Hematopoietic multipotent progenitor cell treated with erythropoietin and hydrocortisone succinate and interleukin-3 and kit ligand, for 6 days (in vitro differentiated cells): ENCODE measurements at regions not wholly inside any gene's neighbourhood (a gene's known extent, or its start where the extent isn't known, plus 50 kb on each side); places are given as distances from the start of the nearest gene placed in this dataset.

Experiments used
- DNase-seq: peaks from one replicate; pipeline ENCODE4 v3.0.0-alpha.2; 2015

DNA sequence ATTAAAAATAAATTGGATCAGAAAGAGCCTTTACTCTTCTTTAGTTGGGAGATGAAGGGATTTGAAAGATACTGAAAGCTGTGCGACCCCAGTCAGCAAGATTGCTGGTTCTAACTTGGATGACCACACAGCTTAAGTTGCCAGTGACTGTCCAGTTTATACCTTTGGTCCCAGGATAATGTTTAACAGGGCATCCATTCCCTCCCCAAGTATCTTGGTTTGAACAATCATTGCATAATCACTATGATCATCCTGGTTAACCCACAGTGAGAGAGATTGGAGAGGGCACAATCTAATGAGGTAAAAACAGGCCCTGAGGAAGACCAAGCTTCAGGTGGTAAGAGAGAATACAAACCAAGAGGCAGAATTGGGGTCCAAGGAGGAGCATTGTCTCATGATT lies 798.3 kb downstream of the MAFB start:
- DNase-seq = no peak

DNA sequence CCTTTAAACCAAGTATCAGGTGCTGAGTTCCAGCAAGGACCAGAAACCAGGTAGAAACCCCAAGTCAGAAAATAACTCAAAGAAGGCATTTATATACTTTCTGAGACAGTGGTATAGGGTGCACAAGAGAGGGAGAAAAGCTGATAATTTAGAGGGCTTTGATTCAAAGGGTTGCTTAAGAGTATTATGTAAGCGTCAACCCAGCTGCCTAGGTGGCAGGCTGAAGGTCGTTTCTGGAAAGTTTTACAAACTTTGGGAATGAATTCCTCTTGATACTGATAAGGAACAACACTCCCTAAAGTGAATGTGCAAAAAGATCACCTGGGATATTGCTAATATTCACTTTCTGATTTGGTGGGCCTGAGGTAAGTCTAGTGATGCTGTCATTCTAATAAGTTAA lies 800.7 kb downstream of the MAFB start:
- no peak for DNase-seq

DNA sequence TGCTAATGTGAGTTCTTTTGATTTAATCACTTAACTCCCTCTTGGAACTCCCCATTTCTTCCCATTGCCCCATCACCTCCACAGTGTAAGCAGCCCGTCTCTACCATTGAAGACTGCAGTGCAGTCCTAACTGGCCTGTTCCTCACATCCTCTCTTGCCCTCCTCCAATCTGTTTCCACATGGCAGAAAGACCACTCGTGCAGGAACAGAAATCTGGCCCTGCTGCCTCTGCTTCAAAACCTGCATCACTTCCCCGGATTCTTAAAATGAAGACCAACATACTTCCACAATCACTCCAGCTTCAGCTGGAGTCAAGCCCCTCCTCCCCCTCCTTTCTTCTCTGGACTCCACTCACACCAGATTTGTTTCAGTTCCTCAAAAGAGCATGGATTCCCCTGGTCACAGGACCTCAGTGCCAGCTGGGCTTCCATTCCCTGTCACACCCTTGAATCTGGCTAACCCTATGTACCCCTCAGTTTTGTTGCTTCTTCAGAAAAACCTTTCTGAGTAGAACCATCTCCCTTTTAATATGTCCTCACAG lies 802.3 kb downstream of the MAFB start:
- no peak for DNase-seq

DNA sequence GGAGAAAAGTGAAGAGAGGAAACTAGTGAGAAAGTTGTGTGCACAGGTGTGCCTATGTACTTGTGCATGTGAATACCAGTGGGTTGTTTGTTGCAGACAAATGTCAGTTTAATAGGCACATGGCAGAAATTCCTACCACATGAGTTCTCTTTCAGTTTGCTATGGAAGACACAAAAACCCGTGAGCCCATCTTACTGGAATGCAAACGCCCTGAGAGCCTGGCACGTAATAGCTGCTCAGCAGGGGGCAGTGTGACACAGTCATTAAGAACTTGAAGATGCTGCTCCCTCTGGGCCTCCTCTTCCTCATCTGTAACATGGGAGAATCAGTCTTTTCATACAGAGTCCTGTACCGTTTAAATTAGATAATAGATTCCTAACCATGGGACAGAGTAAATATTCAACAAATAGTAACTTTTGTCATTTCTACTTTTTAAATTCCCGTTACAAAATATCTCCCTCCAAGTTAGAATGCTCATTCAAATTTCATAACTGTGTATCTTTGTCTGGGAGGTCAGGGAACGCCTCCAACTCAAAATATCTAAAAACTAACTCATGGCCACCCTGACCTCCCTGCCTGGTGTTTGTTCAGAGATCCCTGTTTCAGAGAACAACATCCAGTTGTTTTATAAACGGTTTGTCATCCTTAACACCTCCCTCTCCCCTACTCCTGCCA lies 802.9 kb downstream of the MAFB start:
- DNase-seq = peak; percentile 61

DNA sequence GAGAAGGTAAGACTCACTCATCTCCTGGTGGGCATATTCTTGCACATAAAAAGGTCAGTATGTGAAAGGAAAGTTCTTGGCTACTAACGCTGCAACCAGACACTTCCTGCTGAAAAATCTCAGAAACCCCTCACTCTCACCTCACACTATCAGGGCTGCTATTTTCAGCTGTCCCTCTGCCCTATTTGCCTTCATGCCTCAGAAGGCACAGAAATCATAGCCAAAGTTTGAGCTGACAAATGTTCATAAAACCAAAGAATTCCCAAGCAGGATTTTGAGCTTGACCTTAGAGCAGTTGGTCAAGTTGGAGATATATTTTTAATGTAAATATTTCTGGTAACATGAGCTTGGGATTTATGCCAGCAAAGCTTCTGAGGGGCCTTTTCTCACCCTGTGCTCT lies 806.2 kb downstream of the MAFB start:
- DNase-seq = no peak

DNA sequence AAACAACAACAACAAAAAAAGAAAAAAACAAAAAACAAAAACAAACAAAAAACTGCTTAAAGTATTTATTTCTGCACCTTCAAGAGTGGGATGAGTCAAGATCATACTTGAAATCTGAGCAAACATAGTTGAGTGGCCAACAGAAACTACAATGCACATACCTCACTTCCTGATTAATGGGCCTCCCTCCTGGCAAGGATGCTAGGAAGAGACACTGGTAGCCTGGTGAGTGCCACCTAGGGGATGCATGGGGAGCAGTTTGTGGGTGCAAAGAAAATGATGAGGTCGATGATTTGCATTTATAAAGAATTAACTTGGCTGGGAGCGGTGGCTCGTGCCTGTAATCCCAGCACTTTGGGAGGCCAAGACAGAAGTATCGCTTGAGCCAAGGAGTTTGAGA lies 808.1 kb downstream of the MAFB start:
- peak; percentile 3 for DNase-seq

DNA sequence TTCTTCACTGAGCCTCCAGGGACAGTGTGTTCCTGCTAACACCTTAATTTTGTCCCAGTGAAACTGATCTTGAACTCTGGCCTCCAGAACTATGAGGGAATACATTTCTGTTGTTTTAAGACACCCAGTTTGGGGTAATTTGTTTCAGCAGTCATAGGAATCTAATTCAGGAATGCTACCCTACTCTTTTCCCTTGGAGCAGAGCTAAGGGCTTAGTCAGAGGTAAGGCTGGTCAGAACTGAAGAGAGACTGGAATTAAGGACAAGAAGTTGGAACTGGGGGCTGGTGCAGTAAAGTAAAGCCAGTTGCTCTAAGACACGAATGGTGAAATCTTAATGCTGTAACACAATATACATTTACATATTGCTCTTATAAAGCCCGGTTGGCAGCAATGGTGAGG lies 809.7 kb downstream of the MAFB start:
- DNase-seq = no peak

DNA sequence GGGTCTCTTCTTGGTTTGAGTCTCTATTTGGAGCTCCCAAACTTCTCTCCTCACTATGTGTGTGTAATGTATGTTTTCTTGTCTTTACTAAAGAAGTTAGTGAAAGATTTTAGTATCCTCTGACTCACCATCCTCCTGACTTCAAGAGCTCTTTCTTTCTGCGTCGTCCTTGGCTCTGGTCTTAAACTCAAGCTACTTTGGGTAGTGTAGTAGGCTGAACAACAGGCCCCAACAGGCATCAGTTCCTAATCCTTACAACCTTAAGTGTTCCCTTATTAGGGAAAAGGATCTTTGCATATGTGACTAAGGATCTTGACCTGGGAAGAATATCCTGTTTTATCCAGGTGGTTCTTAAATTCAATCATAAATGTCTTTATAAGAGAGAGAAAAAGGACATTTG lies 810.2 kb downstream of the MAFB start:
- DNase-seq = no peak

DNA sequence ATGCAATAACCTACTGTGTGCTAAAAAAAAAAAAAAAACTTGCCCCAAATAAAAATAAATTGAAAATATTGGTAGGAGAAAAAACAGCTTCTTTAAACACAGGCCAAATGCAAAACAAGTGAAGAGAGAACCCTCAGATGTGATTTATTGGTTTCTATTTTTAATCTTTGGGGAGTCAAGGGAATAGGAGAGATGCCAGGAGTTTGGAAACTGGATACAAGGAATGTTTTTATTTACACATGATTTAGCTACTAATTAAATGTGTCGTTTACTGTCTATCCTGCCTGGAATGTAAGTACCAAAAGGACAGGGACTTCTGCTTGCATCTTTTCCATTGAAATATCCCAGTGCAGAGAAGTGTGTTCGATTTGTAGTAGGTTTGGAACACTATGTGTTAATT lies 810.7 kb downstream of the MAFB start:
- no peak for DNase-seq

DNA sequence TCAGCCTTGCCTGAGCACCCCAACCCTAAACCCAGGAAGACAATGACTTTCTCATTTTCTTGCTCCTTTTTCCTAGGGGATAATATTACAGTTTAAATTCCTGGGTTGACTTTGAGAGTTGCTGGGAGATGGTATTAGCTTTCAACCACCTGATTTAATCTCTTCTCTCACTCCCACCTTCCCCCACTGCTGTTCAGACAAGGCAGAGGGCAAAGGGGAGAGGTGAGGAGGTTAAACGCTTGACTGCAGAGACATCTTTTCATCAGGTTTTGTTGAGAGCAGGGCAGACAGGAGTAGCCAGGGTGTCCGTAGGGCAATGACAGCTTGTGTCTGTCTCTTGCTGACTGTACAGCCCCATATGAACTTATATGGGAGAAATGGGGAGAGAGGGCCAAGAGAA lies 811.2 kb downstream of the MAFB start:
- DNase-seq = no peak

DNA sequence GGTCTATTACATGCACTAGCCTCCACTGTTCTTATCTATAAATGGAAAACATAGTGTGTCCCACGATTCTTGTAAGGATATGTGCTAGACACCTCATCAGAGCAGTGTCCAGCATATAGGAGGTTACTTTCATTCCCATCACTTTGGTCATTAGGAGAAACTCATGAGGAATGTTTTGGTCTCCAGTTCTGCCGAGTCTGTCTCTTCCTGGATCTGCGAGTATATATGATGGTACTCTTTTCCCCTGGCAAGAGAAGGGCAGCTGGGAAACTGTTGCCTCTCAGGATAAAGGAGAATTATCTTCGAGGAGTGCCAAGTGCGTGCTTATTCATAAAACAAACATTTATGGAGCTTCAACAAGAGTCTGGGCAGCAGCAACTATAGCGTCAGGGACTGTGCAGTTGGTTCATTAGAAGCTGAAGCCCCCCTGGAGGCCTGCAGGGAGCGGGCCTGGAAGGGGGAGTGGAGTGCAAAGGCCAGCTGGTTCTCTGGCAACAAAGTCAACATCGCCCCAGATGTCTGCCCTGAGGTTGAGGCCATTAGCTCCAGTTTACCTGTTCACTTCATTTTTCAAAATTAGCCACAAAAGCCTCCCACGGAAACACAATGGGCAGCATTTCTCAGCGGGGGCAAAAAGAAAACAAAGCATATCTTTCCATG lies 811.9 kb downstream of the MAFB start:
- DNase-seq = no peak

DNA sequence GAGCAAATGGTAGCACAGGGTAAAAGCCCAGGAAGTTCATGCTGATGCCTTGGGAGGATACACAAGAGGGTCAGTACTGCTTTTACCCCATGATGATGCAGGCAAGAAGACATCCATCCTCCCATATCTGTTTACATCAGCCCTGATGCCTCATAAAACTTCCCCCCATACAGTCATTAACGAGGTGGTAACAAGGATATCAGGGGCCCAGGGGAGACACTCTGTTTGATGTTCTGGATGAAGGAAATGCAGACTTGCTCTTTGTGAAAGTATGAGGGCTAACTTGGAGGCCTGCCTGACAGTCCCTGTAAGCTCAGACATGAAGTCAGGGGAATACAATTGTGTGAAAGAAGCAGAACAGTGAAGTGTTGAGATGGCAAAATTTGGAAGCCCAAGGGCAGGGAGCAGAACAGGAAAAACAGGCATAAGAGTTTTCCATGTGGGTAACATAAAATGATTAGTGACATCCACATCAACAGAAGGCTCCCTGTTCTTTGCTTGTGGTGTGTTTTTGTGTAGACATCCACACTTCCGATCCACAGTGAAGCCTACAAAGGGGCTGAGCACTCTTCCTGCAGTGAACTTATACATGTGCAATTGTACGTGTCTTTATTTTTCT lies 813.4 kb downstream of the MAFB start:
- DNase-seq = no peak

DNA sequence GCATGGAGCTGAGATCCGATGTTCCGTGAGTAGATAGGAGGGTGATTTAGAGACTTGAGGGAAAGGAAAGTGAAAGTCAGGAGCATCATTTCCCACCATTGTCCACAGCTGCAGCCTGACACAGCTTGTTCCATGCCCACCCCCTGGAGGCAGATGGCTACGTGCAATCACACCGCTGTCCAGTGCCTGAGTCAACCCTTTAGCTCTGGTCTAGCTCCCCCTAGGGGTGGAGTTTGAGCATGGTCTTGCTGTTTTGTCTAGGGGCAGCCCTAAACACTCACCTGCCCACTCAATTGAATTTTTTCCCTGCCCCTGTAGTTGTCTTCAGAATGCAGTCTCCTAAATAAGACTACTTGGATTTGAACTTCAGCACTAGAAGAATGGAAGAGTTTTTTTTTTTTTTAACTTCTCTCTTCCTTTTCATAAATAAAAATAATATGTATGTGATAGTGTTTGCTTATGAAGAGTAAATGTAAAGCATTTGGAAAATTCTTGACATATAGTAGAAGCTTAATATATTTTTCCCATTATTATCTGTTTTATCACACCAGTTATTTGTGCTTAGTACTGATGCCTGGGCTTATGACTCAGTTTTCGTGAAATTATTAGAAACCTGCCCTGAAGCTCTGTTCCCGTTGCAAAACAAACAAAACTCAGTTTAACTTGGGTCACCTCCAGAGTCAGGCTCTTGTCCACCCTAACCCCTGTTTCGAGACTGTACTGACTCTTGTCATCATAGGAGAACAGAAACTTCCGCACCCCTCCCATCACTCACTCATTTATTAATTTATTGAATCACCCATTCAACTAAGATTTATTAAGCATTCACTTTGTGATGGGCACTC lies 814.8 kb downstream of the MAFB start:
- DNase-seq = peak; percentile 79

DNA sequence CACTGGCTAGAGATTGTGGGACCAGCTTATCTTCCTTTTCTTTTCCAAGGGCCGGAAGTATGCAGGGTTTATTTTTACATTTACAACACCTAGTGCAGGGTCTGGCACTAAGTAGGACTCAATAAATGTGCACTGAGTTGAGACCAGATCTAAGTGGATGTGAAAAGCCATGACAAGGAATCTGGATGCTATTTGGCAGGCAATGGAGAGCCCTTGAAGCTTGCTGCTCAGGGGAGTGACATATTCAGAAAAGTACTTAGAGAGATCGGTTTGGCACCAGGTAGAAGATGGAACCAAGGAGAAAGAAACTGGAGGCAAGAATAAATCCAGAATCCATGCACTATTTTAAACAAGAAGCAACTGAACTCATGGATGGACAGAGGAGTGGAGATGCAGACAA lies 815.8 kb downstream of the MAFB start:
- DNase-seq = no peak

DNA sequence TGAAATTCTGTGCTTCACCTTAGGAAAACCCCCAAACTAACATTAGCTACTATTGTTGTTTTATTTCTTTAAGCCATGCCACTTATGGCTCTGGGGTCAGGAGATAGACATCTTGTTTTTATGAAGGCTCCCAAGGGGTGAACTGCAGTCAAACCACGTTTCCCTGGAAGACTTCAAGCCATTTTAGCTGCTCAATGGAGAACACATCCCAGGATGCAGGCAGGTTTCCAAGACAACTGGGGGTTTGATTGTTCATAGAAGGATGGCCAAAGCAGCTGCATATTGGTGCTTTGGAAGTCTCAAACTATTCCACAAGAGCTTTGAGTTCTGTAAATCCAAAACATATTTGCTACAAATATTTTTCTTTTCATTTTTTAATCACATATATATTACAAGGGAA lies 818.0 kb downstream of the MAFB start:
- DNase-seq = no peak

DNA sequence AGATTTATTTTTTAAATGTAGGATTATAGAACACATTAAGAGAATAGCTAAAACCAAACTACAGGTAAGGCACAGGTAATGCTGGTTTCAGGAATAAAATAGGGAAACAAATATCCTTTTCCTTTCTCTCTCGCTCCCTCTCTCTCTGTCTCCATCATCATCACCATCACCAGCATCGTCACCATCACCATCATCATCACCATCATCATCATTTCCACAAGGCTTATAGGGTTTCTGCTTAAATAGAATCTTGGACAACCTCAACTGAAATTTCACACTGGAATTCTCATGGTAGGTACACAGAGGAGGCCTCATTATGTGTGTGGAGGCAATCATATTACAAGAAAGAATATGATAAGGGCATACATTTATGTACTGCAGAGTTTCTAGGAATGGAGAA lies 823.6 kb downstream of the MAFB start:
- DNase-seq = no peak

DNA sequence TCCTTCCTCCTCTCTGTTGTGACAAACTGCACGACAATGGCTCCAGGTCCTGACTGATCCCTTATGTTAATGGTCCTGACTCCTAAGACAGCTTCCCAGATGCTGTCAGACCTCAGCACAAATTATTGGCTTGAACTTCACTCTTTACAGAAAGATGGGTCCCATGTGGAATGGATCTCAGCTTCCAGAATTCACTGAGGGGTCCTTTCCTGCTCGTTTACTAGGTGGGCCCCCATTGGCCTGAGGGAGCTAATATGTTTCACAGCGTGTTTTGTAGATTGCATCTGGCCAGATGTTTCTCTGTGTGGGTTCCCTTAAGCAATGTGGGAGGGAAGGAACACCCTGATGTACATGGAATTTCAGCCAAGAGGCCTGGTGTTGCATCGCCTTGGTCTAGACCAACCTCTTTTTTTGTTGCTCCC lies 826.6 kb downstream of the MAFB start:
- no peak for DNase-seq

DNA sequence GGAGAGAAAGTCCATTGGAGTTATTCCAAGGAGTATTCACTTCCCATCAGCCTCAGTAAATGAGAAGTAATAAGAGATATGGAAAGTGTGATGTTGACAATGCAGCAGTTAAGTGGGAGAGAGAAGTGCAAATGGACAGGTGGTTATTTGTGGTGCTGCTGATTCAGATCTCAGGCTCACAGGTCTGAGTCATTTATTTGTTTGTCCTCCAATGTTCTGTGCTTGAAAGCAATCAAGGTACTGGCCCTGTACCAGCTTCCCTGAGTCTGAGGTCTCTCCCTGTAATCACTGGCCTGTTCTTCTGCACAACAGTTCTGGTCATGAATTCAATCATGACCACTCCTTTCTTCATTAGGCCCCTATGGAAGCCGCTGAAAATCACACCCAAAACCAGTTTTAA lies 827.7 kb downstream of the MAFB start:
- DNase-seq = no peak

DNA sequence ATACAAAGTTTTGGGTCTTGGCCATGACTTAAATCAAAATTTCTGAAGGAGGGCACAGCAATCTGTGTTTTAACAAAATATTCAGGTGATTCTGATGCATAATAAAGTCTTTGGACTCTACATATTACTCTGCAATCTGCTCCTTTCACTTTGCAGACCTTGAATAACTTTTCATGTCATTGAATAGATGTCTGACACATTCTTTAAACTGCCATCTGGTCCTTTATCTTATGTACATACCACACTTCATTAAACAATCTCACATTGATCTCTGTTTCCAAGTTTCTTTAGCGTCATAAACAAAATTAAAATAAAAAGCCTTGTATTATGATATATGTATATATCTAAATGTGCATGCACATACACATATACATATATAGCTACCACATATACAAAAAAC lies 831.2 kb downstream of the MAFB start:
- DNase-seq = no peak

DNA sequence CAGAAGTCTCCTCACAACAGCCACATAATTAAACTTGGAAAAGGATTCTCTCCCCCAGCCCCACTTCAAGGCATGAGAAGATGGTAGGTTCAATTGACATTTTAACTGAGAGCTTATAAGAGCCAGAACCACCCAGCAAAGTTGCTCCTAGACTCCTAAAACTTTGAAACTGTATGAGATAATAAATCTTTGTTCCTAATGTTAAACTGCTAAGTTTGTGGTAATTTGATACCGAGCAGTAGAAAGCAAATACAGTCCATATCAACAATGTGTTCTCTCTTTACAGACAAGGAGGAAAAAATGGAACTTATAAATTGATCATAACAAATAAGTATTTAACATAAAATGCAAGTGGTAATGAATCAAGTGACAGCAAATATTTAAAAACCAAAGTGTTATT lies 831.8 kb downstream of the MAFB start:
- no peak for DNase-seq

DNA sequence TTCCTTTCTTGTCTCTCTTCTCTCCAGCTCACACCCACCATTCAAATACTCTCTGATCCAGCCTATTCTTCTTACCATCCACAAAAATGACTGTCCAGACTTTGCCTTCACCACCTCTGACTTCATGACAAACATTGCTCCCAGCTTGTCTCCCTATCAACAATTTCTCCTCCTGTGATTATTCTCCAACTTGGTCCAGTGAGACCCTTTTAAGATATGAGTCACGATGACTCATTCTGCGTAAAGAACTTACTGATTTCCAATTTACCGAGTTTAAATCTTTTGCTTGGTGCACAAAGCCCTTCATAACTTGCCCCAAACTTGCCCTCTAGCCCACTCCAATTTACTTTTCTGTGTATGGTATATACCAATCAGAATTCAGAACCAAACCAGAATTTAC lies 833.2 kb downstream of the MAFB start:
- DNase-seq = no peak

DNA sequence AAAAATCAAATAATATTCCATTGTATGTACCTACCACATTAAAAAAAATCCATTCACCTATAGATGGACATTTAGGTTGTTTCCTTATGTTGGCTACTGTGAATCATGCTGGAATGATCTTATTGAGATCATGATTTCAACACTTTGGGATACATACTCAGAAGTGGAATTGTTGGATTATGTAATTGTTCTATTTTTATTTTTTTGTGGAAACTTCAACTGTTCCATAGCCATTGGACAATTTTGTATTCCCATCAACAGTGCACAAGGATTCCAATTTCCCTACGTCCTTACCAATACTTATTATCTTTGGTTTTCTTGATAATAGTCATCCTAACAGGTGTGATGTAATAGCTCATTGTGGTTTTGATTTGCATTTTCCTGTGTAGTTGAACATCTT lies 834.0 kb downstream of the MAFB start:
- DNase-seq = no peak

DNA sequence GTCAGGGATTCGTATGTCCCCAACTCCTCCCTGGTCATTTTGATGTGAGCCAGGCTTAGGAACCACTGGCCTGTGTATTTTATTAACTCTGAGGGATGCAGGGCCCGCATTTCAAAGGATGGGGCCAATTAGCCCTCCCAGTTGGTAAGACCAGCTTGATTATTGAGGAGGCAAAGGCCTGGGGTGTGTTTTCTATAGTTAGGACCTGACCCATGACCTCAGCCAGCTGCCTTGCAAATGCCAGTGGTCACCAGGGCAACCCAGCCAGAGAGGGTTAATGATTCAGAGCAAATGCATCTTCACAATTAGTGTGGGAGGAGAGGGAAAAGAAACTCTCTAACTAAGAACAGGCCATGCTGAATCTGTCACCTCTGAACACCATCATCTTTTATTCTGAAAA lies 835.4 kb downstream of the MAFB start:
- DNase-seq = no peak
